ENCODE measurements at regions not wholly inside any gene's neighbourhood (a gene's known extent, or its start where the extent isn't known, plus 50 kb on each side); places are given as distances from the start of the nearest gene placed in this dataset.

DNA sequence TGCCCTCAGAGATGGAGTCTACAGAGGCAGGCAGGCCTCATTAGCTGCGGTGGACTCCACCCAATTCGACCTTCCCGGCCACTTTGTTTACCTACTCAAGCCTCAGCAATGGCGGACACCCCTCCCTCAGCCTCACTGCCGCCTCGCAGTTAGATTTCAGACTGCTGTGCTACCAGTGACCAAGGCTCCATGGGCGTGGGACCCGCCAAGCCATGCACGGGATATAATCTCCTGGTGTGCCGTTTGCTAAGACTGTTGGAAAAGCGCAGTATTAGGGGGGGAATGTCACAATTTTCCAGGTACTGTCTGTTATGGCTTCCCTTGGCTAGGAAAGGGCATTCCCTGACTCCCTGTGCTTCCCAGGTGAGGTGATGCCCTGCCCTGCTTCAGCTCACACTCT is 252.3 kb downstream of the ARL4A start:
- DNase-seq (ENCODE audit: low spot score): no peak
- BruUV-seq (replicated peaks): no TSS peak
- POLR2A ChIA-PET (ENCODE audit: low non-redundant PET): no interaction called here
- CTCF ChIA-PET: no interaction called here
- intact Hi-C loops (cut with micrococcal nuclease; ENCODE audit: unreplicated experiment): no loop called here
- Histone ChIP-seq H3K27me3 (replicated peaks; ENCODE audit: insufficient read depth, low read depth, low read length, poor library complexity) (peaks cover 4% of the 10 kb centered on the region), H3K4me1 (ENCODE audit: insufficient read depth, low read length, poor library complexity, severe bottlenecking) (no peaks in the 10 kb centered on the region), H3K27ac (ENCODE audit: low read depth, low read length, poor library complexity, severe bottlenecking) (no peak overlapping the region), H3K4me3 (ENCODE audit: low read depth, low read length, poor library complexity, severe bottlenecking) (no peak overlapping the region), H3K36me3 (ENCODE audit: insufficient read depth, low read length, poor library complexity, severe bottlenecking) (no peaks in the 10 kb centered on the region), H3K9me3 (ENCODE audit: low read depth, low read length, poor library complexity, severe bottlenecking) (no peaks in the 10 kb centered on the region)
- TF ChIP-seq, protein P1, sequence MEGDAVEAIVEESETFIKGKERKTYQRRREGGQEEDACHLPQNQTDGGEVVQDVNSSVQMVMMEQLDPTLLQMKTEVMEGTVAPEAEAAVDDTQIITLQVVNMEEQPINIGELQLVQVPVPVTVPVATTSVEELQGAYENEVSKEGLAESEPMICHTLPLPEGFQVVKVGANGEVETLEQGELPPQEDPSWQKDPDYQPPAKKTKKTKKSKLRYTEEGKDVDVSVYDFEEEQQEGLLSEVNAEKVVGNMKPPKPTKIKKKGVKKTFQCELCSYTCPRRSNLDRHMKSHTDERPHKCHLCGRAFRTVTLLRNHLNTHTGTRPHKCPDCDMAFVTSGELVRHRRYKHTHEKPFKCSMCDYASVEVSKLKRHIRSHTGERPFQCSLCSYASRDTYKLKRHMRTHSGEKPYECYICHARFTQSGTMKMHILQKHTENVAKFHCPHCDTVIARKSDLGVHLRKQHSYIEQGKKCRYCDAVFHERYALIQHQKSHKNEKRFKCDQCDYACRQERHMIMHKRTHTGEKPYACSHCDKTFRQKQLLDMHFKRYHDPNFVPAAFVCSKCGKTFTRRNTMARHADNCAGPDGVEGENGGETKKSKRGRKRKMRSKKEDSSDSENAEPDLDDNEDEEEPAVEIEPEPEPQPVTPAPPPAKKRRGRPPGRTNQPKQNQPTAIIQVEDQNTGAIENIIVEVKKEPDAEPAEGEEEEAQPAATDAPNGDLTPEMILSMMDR (conservative IDR thresholded peaks at IDR 0.05; ENCODE audit: low read depth, low read length): no peak
- TF ChIP-seq EZH2 (IDR thresholded peaks at IDR 0.05; ENCODE audit: borderline replicate concordance, low read depth, low read length, poor library complexity, severe bottlenecking): no peak

DNA sequence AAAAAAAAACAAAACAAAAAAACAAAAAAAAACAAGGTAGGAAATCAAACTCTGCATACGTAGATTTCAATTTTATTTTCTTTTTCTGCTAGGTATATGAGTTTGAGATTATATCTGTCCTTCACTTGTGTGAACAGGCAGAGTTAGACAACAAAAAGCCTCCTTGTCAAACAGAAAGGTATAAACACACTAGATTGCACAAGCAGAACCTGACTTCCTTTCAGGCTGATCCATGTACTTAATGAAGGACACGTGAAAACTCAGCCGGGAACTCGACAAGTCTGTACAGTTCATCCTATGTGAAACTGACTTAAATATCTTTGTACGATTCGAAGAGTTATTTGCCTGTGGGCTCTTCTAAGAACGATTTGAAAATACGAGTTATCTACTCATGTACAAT is 254.1 kb downstream of the ARL4A start:
- Histone ChIP-seq H3K9me3 (ENCODE audit: low read depth, low read length, poor library complexity, severe bottlenecking) (no peaks in the 10 kb centered on the region), H3K4me3 (ENCODE audit: low read depth, low read length, poor library complexity, severe bottlenecking) (no peak overlapping the region), H3K36me3 (ENCODE audit: insufficient read depth, low read length, poor library complexity, severe bottlenecking) (no peaks in the 10 kb centered on the region), H3K4me1 (ENCODE audit: insufficient read depth, low read length, poor library complexity, severe bottlenecking) (no peaks in the 10 kb centered on the region), H3K27ac (ENCODE audit: low read depth, low read length, poor library complexity, severe bottlenecking) (no peak overlapping the region), H3K27me3 (replicated peaks; ENCODE audit: insufficient read depth, low read depth, low read length, poor library complexity) (no peaks in the 10 kb centered on the region)
- CTCF ChIA-PET: no interaction called here
- BruUV-seq (replicated peaks): no TSS peak
- intact Hi-C loops (cut with micrococcal nuclease; ENCODE audit: unreplicated experiment): no loop called here
- POLR2A ChIA-PET (ENCODE audit: low non-redundant PET): no interaction called here
- no peak for DNase-seq (ENCODE audit: low spot score)
- TF ChIP-seq, protein P1 (conservative IDR thresholded peaks at IDR 0.05; ENCODE audit: low read depth, low read length): no peak
- no peak for TF ChIP-seq EZH2 (IDR thresholded peaks at IDR 0.05; ENCODE audit: borderline replicate concordance, low read depth, low read length, poor library complexity, severe bottlenecking)

DNA sequence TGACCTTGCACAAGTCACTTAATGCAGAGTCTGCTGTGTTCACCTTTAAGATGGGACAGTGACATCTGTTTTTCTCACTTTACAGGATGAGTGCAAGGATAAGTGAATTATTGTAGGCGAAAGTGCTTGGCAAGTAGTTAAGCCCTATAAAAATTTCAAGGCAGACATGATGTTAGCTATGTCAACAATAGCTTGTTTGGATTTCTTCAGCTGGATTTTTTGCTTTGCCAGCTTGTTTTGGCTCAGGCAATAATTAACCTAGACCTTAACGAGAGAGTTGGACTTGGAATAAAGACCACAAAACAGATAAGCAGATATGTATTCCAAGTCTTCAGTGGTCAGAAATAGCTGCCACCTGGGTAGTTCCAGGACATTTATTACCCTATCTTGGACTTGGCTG is 255.2 kb downstream of the ARL4A start:
- H3K27ac ChIP-seq (ENCODE audit: low read depth, low read length, poor library complexity, severe bottlenecking): no peak overlapping the region
- H3K9me3 ChIP-seq (ENCODE audit: low read depth, low read length, poor library complexity, severe bottlenecking): no peaks in the 10 kb centered on the region
- H3K27me3 ChIP-seq (replicated peaks; ENCODE audit: insufficient read depth, low read depth, low read length, poor library complexity): no peaks in the 10 kb centered on the region
- H3K4me1 ChIP-seq (ENCODE audit: insufficient read depth, low read length, poor library complexity, severe bottlenecking): no peaks in the 10 kb centered on the region
- intact Hi-C loops (cut with micrococcal nuclease; ENCODE audit: unreplicated experiment): no loop called here
- ChIA-PET CTCF (no interaction called here), POLR2A (ENCODE audit: low non-redundant PET) (no interaction called here)
- BruUV-seq (replicated peaks): no TSS peak
- TF ChIP-seq, protein P1 (conservative IDR thresholded peaks at IDR 0.05; ENCODE audit: low read depth, low read length): no peak
- TF ChIP-seq EZH2 (IDR thresholded peaks at IDR 0.05; ENCODE audit: borderline replicate concordance, low read depth, low read length, poor library complexity, severe bottlenecking): no peak
- H3K4me3 ChIP-seq (ENCODE audit: low read depth, low read length, poor library complexity, severe bottlenecking): no peak overlapping the region
- DNase-seq (ENCODE audit: low spot score): no peak
- no peaks in the 10 kb centered on the region for H3K36me3 ChIP-seq (ENCODE audit: insufficient read depth, low read length, poor library complexity, severe bottlenecking)
